ENCODE measurements at regions not wholly inside any gene's neighbourhood (a gene's known extent, or its start where the extent isn't known, plus 50 kb on each side); places are given as distances from the start of the nearest gene placed in this dataset.

- DNase-seq, result no peak
These were observed 420.0 kb downstream of the ADGRL2 start for GRCh38 chr1:82220754-82221153.

GRCh38 chr1:82219841-82220240 is 419.1 kb downstream of the ADGRL2 start:
- no peak for DNase-seq

GRCh38 chr1:82218846-82219245 is 418.1 kb downstream of the ADGRL2 start:
- no peak for DNase-seq

- DNase-seq, result no peak
These were observed 415.1 kb downstream of the ADGRL2 start for GRCh38 chr1:82215853-82216175.

GRCh38 chr1:82215056-82215852 is 414.5 kb downstream of the ADGRL2 start:
- DNase-seq, result no peak

GRCh38 chr1:82214606-82215005 is 413.9 kb downstream of the ADGRL2 start:
- DNase-seq, result no peak

GRCh38 chr1:82197606-82198005 is 396.9 kb downstream of the ADGRL2 start:
- DNase-seq, result no peak

GRCh38 chr1:82195245-82195644 is 394.5 kb downstream of the ADGRL2 start:
- no peak for DNase-seq

GRCh38 chr1:82185084-82185483 is 384.4 kb downstream of the ADGRL2 start:
- no peak for DNase-seq

- DNase-seq, result no peak
These were observed 381.1 kb downstream of the ADGRL2 start for GRCh38 chr1:82181846-82182245.

- no peak for DNase-seq
These were observed 378.4 kb downstream of the ADGRL2 start for GRCh38 chr1:82179131-82179530.

- DNase-seq, result no peak
These were observed 376.5 kb downstream of the ADGRL2 start for GRCh38 chr1:82177192-82177591.

- DNase-seq, result no peak
These were observed 371.2 kb downstream of the ADGRL2 start for GRCh38 chr1:82171955-82172354.

- DNase-seq, result no peak
These were observed 367.7 kb downstream of the ADGRL2 start for GRCh38 chr1:82168482-82168881.

- DNase-seq, result no peak
These were observed 364.6 kb downstream of the ADGRL2 start for GRCh38 chr1:82165304-82165703.

- no peak for DNase-seq
These were observed 362.0 kb downstream of the ADGRL2 start for GRCh38 chr1:82162486-82163420.

- no peak for DNase-seq
These were observed 361.0 kb downstream of the ADGRL2 start for GRCh38 chr1:82161700-82162141.

GRCh38 chr1:82160903-82161302 is 360.2 kb downstream of the ADGRL2 start:
- no peak for DNase-seq

GRCh38 chr1:82160036-82160435 is 359.3 kb downstream of the ADGRL2 start:
- no peak for DNase-seq

- no peak for DNase-seq
These were observed 358.2 kb downstream of the ADGRL2 start for GRCh38 chr1:82158981-82159380.

- no peak for DNase-seq
These were observed 353.7 kb downstream of the ADGRL2 start for GRCh38 chr1:82154219-82154970.

- no peak for DNase-seq
These were observed 353.0 kb downstream of the ADGRL2 start for GRCh38 chr1:82153752-82154151.

GRCh38 chr1:82153272-82153629 is 352.5 kb downstream of the ADGRL2 start:
- no peak for DNase-seq
